ENCODE measurements at regions not wholly inside any gene's neighbourhood (a gene's known extent, or its start where the extent isn't known, plus 50 kb on each side); places are given as distances from the start of the nearest gene placed in this dataset.

DNA sequence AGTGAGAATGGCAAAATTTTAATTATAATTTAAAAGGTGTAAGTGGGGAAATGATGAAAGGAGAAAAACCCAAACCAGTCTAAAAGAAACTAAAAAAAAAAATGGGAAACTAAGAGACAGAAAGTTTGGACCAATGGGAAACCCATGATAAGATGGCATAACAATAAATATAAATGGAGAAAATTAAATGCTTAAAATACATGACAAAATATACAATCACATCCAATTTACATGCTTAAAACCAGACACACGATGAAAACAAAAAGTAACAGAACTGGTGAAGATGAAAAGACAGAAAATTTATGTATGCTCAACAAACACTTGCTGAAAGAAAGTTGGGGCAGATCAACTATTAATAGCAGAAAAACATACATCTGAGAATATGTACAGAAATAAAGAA lies 1471.1 kb downstream of the TBC1D22A start:
- TF ChIP-seq, protein P1, sequence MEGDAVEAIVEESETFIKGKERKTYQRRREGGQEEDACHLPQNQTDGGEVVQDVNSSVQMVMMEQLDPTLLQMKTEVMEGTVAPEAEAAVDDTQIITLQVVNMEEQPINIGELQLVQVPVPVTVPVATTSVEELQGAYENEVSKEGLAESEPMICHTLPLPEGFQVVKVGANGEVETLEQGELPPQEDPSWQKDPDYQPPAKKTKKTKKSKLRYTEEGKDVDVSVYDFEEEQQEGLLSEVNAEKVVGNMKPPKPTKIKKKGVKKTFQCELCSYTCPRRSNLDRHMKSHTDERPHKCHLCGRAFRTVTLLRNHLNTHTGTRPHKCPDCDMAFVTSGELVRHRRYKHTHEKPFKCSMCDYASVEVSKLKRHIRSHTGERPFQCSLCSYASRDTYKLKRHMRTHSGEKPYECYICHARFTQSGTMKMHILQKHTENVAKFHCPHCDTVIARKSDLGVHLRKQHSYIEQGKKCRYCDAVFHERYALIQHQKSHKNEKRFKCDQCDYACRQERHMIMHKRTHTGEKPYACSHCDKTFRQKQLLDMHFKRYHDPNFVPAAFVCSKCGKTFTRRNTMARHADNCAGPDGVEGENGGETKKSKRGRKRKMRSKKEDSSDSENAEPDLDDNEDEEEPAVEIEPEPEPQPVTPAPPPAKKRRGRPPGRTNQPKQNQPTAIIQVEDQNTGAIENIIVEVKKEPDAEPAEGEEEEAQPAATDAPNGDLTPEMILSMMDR (IDR thresholded peaks at IDR 0.05), result no peak
- no peak for TF ChIP-seq POLR2A (IDR thresholded peaks at IDR 0.05)
